Ishikawa (cell line): ENCODE measurements at regions not wholly inside any gene's neighbourhood (a gene's known extent, or its start where the extent isn't known, plus 50 kb on each side); places are given as distances from the start of the nearest gene placed in this dataset.

Experiments used
- CEBPB ChIP-seq: IDR thresholded peaks from 2 replicates; pipeline ENCODE4 v1.6.1; 2012
- CREB1 ChIP-seq: IDR thresholded peaks from 2 replicates; pipeline ENCODE4 v1.6.1; 2012; ENCODE audit warnings: low read depth
- EGR1 ChIP-seq: IDR thresholded peaks from 2 replicates; pipeline ENCODE4 v1.6.1; 2012
- EP300 ChIP-seq: IDR thresholded peaks from 2 replicates; pipeline ENCODE4 v1.6.1; 2012; ENCODE audit warnings: borderline replicate concordance
- FOXM1 ChIP-seq: IDR thresholded peaks from 2 replicates; pipeline ENCODE4 v1.6.1; 2012; ENCODE audit warnings: low read depth, borderline replicate concordance
- NFIC ChIP-seq: IDR thresholded peaks from 2 replicates; pipeline ENCODE4 v1.6.1; 2012
- RAD21 ChIP-seq: IDR thresholded peaks from 2 replicates; pipeline ENCODE4 v1.6.1; 2012; ENCODE audit warnings: low read depth
- TAF1 ChIP-seq: IDR thresholded peaks from 2 replicates; pipeline ENCODE4 v1.6.1; 2012; ENCODE audit warnings: low read depth, mild to moderate bottlenecking
- TCF12 ChIP-seq: IDR thresholded peaks from 2 replicates; pipeline ENCODE4 v1.6.1; 2012; ENCODE audit warnings: low read depth
- TEAD4 ChIP-seq: IDR thresholded peaks from 2 replicates; pipeline ENCODE4 v1.6.1; 2012
- YY1 ChIP-seq: IDR thresholded peaks from 2 replicates; pipeline ENCODE4 v1.6.1; 2012; ENCODE audit warnings: low read depth
- ZBTB7A ChIP-seq: IDR thresholded peaks from 2 replicates; pipeline ENCODE4 v1.6.1; 2012; ENCODE audit warnings: low read depth
- TF ChIP-seq, protein P1 (sequence below): IDR thresholded peaks from 2 replicates; pipeline ENCODE4 v1.6.1; 2012
- TF ChIP-seq, protein P2 (sequence below): IDR thresholded peaks from 2 replicates; pipeline ENCODE4 v1.6.1; 2012; ENCODE audit warnings: low read depth, mild to moderate bottlenecking
- TF ChIP-seq, protein P3 (sequence below): IDR thresholded peaks from 2 replicates; pipeline ENCODE4 v1.6.1; 2012

DNA sequence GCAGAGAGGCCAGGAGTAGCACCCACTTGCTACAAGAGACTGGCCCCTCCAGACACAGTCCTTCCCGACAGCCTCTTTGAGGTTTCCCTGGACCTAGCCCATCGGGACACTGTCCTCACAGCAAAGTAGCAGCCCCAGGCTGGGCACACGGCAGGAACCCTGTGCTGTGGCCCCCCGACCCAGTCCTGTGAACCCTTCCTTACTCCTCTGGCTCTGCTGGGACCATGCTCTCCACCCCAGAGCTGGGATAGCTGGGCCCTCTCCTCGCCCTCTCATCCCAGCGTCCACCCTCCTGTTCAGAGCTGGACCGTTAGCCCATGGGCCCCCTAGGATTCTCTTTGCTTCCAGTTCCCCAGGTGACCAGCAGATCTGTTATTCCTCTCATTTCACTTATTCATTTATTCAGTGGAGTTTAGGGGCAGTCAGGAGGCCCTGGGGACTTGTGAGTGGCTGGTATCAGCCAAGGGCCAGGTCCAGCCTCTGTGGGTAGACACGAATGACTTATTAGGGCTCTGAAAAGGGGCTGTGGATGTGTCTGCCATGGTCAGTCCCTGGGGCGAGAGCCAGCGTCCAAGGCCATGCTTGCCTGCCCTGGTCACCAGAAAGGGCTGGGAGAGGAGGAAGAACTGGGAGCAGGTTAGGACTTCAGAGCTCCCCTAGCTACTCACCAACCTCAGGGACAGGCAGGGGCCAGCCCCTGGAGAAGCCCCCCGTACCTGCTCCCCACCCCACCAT is 117.6 kb upstream of the RUNX3 start:
- no peak for TF ChIP-seq EP300
- TF ChIP-seq, protein P1, sequence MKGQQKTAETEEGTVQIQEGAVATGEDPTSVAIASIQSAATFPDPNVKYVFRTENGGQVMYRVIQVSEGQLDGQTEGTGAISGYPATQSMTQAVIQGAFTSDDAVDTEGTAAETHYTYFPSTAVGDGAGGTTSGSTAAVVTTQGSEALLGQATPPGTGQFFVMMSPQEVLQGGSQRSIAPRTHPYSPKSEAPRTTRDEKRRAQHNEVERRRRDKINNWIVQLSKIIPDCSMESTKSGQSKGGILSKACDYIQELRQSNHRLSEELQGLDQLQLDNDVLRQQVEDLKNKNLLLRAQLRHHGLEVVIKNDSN, result no peak
- no peak for TF ChIP-seq CEBPB
- TF ChIP-seq, protein P2, sequence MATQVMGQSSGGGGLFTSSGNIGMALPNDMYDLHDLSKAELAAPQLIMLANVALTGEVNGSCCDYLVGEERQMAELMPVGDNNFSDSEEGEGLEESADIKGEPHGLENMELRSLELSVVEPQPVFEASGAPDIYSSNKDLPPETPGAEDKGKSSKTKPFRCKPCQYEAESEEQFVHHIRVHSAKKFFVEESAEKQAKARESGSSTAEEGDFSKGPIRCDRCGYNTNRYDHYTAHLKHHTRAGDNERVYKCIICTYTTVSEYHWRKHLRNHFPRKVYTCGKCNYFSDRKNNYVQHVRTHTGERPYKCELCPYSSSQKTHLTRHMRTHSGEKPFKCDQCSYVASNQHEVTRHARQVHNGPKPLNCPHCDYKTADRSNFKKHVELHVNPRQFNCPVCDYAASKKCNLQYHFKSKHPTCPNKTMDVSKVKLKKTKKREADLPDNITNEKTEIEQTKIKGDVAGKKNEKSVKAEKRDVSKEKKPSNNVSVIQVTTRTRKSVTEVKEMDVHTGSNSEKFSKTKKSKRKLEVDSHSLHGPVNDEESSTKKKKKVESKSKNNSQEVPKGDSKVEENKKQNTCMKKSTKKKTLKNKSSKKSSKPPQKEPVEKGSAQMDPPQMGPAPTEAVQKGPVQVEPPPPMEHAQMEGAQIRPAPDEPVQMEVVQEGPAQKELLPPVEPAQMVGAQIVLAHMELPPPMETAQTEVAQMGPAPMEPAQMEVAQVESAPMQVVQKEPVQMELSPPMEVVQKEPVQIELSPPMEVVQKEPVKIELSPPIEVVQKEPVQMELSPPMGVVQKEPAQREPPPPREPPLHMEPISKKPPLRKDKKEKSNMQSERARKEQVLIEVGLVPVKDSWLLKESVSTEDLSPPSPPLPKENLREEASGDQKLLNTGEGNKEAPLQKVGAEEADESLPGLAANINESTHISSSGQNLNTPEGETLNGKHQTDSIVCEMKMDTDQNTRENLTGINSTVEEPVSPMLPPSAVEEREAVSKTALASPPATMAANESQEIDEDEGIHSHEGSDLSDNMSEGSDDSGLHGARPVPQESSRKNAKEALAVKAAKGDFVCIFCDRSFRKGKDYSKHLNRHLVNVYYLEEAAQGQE, result no peak
- no peak for TF ChIP-seq TAF1
- no peak for TF ChIP-seq EGR1
- TF ChIP-seq ZBTB7A, result no peak
- no peak for TF ChIP-seq FOXM1
- TF ChIP-seq CREB1, result no peak
- TF ChIP-seq RAD21, result no peak
- no peak for TF ChIP-seq YY1
- TF ChIP-seq TEAD4, result no peak
- TF ChIP-seq TCF12, result no peak
- no peak for TF ChIP-seq NFIC
- TF ChIP-seq, protein P3, sequence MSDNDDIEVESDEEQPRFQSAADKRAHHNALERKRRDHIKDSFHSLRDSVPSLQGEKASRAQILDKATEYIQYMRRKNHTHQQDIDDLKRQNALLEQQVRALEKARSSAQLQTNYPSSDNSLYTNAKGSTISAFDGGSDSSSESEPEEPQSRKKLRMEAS, result no peak

DNA sequence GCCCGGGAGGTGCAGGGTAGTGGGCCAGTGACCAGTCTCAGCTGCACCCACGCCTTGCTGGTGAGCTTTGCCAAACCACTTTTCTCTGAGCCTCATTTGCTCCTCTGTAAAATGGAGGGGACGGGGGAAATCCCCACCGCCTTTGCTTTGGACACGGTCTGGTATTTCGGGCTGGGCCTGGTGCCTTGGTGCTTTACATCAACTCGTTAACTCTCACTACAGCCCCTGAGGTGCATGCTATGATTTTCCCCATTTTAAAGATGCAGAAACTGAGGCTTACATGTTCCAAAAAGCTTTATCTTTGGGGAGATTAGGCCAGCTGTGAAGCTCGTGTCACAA is 116.1 kb upstream of the RUNX3 start:
- TF ChIP-seq, protein P2, result no peak

DNA sequence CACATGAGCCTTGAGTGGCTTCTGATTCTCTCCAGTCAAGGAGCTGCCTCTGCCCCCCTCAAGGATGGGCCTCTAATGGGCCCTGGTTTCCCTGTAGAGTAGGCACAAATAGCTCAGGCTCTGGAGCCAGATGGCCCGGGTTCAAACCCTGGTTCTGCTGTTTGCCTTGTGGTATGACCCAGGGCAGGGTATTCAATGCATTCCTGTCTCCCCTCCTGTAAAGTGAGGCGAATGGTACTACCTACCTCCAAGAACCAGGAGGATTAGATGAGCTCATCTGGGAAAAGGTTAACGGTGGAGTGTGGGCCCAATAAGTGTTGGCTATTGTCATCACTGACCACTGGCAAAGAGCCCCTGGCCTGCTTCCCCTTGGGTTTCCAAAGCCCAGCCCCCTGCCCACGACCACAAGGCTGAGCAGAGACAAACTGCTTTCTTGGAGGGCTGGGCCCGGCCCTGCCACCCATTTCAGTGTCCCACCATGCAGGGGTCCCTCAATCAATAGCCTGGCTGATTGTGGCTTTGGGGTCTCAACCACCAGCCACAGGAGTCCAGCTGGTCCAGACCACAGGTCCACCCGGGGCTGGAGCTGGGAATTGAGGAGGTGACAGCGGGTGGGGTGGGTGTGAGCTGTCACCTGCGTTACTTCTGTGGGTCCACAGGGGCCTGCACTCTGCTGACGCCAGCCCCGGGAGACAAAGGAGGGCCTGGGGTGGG is 115.6 kb upstream of the RUNX3 start:
- no peak for TF ChIP-seq ZBTB7A
- no peak for TF ChIP-seq TEAD4
- TF ChIP-seq YY1, result no peak
- no peak for TF ChIP-seq EP300
- TF ChIP-seq RAD21, result no peak
- TF ChIP-seq CEBPB, result no peak
- TF ChIP-seq, protein P1, result no peak
- TF ChIP-seq, protein P3, result no peak
- TF ChIP-seq NFIC, result no peak
- no peak for TF ChIP-seq EGR1
- TF ChIP-seq, protein P2, result no peak
- TF ChIP-seq CREB1, result no peak
- no peak for TF ChIP-seq FOXM1
- TF ChIP-seq TAF1, result no peak
- no peak for TF ChIP-seq TCF12

DNA sequence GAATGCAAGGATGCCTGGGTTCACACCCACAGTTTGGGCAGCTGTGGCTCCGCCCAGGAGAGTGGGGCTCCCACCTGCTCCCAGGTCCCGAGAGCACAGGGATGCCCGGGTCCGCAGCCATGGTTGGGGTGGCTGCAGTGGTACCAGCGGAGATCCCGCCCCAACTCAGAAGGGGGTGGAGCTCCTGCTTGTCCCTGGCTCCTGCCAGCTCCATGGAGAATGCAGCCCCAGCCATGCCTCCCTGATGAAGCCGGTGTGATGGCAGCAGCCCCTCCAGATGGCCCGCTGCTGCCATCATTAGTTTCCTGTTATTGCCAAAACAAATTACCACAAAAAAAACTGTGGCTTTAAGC is 113.1 kb upstream of the RUNX3 start:
- no peak for TF ChIP-seq TAF1
